Anterior cingulate cortex (tissue), 58 donors: ENCODE measurements at regions not wholly inside any gene's neighbourhood (a gene's known extent, or its start where the extent isn't known, plus 50 kb on each side); places are given as distances from the start of the nearest gene placed in this dataset.

ENCODE experiments used
- DNase-seq, 58 donors: peaks; one replicate each; lab custom pipeline; 2025; lab: John Stamatoyannopoulos, UW

DNA sequence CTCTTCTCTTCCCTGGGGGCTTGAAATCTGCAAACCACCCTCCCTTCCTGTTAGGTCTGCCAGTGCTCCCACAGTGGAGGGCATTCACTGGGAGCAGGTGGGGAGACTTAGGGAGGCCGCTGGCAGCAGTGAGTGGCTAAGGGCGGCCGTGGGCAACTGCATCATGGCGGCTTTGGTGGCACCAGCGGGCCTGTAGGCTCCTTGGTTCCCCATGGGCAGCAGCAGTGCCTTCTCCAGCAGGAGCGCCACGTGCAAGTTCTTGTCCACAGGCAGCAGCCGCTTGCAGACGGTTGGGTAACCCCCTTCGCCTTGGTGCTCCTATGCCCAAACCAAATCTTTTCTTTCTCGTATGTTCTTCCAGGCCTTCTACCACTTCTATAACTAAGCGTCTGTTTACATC lies 158.2 kb downstream of the SREK1 start:
- DNase-seq = no peak

DNA sequence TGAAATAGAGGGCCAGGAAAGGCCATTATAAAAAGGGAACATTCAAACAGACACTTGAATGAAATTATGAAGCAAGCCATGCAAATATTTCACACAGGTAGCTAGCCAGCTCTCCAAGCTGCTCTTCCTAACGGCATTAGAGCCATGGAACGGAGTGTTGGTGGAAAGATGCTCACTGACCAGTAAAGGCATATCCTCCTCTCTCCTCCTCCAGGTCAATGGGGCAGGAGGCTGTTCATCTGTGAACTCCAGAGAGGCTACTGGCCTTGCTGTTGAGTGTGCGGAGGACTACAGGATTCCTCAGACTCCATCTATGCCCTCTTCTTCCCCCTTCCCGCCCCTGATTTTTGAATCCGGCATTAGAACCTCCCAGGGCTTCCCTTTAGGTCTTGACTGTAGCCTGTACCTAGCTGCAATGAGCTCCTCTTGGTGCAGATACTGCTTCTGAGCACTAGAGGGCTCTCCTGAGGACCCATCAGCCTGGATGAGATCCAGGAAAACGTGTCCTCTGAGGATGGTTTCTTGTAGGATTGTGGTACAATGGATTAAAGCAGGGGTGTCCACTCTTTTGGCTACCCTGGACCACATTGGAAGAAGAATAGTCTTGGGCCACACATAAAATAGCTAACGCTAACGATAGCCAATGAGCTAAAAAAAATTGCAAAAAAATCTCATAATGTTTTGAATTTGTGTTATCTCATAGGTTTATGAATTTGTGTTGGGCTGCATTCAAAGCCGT lies 162.2 kb downstream of the SREK1 start:
- DNase-seq = peak in 43 of 58 donors; percentile 3 to 60 (median 18)

DNA sequence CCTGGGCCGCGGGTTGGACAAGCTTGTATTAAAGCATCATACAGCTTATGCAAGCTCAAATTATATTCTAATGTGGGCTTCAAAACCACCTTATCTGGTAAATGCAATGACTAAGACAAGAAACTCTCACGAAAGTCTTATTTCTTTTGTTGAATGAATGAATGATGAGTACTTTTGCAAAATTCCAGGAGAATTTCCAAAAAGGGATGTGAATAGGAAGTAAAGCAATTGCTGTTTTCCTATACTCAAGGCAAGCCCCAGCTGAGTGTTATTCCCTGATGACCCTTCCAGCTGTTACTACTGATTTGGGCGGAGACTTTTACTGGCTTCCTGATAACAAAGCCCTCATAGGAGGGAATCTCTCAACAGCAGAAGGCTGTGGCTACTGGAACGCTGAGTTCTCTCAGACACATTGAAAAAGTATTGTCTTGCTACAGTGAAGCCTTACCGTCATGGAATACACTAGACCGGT lies 162.8 kb downstream of the SREK1 start:
- no peak for DNase-seq

- peak in 7 of 58 donors; percentile 1 to 63 (median 9) for DNase-seq
Observed at GRCh38 chr5:66307647-66308241, 163.6 kb downstream of the SREK1 start.

GRCh38 chr5:66312266-66312665 lies 168.2 kb downstream of the SREK1 start:
- no peak for DNase-seq

GRCh38 chr5:66315784-66316183 lies 171.7 kb downstream of the SREK1 start:
- DNase-seq = no peak

DNA sequence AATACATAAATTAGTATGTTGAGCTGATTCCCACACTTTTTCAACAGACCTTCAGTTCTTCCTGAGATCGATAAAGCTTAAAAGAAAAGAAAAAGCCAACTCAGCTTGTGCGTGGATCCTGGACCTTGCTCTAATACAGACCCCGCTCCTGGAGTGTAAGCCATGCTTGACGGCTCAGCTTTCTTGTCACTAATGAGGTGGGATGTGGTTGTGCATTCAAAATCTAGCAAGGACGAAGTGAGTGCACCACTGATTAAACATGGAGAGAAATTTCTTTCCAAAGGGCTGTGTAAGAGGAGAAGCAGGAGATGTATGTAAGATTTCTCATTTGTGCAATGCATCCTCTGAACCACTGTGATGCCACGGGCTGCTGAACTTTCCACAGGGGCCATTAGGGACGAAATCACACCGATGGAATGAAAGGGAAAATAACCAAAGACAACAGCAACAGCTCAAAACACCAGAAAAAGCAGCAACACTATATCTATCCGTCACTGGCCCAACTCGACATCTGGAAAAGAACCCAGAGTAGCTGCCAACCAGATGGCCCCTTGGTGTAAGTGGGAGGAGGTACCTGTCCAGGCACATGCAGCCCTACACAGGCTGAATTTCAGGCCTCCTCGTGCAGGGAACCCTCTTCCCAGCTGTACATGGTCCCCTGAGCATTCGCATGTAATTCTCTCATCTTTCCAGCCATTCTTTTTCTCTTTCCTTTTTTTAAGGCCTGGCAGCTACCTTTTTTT lies 178.9 kb downstream of the SREK1 start:
- DNase-seq = no peak

DNA sequence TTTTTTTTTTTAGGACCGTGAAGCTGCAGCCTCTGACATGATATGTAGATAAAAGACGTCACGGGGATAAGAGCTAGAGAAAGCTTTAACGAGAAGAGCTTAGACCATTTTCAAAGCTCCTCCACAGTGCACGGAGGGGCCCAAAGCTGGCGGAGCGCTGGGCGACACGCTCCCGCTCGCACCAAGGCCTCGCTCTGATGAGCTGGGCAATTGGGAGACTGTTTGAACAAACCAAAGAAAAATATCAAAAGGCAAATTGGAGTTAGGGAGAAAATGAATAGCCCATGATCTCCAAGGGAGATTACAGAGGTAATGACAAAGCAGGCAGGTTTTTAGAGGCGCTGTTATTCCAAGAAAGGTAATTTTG lies 179.4 kb downstream of the SREK1 start:
- DNase-seq = no peak

- DNase-seq = peak in 8 of 58 donors; percentile 0 to 17 (median 6)
Observed at GRCh38 chr5:66324357-66324756, 180.3 kb downstream of the SREK1 start.

DNA sequence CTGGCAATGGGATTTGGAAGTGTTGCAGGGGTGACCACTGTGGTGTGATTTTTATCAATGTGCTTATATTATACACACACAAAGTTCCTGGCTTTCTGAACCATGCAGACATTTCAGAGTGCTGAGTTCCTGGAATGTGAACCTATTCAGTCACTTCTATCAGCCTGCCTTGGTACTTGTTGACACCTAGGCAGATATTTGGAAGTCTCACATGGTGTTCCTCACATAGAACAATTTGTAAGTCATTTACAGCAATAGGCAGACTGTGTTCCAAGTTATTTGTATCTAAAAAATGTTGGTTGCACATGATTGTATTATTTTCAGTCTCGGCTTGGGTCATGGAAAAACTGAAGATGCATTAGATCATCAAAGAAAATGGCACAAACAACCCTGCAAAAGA lies 182.2 kb downstream of the SREK1 start:
- no peak for DNase-seq

DNA sequence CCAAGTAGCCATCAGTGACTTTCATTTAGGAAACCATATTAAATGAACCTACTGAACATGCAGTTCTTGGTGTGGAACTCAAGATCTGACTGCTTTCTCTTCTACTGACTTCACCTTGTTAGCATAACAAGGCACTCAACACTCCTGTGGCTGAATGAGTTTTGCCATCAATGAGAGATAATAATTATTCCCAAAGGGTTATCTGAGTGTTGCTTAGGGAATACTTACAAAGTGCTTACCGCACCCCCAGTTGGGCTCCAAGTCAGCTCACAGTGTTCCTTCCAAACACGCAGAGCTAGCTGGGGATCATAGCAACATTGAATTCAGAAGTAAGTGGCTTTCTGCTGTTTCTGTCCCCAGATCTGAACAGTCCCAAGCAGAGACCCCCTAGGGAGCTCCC lies 182.9 kb downstream of the SREK1 start:
- DNase-seq = no peak

DNA sequence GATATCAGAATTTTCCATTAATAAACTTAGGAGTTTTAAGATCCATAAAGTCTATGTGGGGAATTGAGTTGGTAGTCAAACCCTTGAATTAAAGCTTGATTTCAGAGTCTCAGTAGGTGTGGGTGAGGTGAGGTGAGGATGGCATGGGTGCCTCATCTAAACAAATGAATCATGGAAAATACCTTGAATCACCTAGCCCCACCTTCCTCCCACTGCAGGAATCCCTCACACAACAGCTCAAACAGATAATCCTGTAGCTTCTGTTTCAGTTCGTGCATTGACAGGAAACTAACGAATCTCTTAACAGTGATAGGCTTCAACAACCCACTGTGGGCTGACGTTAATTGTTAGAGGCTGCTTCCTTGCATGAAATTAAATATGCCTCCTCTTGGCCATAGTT lies 185.0 kb downstream of the SREK1 start:
- no peak for DNase-seq

GRCh38 chr5:66333192-66333591 lies 189.1 kb downstream of the SREK1 start:
- DNase-seq = peak in 6 of 58 donors; percentile 1 to 17 (median 10)

GRCh38 chr5:66337626-66338226 lies 193.6 kb downstream of the SREK1 start:
- DNase-seq = no peak

DNA sequence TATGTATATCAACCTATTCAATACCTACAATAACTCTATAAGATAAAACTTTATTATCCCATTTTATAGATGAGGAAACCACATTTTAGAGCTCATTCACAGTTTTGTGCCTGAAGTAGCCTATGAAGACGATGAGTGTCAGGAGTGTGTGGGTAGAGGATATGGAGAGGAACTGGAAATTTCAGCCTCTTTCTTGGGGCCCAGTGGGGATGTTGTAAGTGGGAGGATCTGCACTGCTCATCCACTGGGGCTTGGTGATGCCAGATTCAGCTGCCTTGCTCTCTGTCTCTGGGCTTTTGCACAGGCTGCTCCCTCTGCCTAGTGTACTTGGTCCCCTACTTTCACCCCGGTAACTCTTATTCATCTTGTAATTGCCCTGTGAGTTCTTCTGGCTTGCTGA lies 194.7 kb downstream of the SREK1 start:
- no peak for DNase-seq

DNA sequence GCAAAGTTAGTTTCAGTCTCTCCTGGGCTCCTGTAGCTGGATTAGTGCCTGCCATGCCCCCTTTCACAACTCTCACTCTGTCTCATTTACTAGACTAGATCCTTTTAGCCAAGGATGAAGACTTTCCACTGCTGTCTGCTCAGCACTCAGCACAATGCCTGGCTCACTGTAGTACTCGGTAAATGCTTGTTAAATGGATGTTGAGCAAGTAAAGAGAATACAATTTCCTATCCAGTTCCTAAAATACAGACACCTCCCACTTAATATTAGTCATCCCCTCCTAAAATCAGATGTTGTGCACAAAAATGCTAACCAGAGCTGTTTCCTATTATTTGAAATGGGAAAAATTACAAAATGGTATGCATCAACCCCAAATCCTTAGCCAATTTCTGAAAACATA lies 195.8 kb downstream of the SREK1 start:
- DNase-seq = no peak

GRCh38 chr5:66340786-66341185 lies 196.7 kb downstream of the SREK1 start:
- no peak for DNase-seq

DNA sequence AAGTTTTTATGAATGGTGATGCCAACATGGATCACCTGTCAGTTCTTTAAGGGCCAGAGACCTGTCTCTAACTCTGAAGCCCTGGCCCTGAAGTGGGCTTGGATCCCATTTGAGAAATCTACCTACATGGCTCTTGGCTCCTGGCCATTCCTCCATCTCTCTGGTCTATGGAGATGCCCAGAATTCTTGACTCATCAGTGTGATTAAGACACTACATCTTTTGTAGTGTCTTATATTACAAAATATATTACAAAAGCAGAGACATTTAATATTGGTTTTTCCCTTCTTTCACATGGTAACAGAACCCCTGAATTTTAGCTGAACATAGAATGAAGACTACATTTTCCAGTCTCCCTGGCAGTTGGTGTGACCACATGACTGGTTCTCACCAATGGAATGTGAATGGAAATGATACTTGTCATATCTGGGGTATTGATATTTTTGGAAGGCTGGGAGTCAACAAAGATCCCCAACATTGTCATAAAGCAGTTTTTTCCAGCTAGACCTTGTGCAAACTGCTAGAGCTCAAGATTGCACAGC lies 198.3 kb downstream of the SREK1 start:
- no peak for DNase-seq

GRCh38 chr5:66343370-66344071 lies 199.4 kb downstream of the SREK1 start:
- no peak for DNase-seq

DNA sequence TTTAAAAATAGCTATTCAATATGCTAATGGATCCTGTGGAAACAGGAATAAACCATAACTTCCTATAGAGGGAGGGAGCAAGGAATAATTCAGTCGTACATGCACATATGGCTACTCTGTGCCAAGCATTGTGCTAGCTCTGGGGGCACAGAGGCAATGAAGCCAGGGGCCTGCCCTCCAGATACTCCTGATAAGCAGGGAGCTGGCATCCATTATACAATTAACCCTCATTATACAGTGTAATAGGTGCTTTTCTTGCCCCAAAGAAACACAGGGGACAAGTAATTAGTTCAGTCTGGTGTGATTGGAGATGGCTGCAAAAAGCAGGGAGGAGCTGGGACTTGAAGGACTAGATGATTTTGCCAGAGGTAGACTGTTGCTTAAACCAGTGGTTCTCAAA lies 200.4 kb downstream of the SREK1 start:
- DNase-seq = no peak
